ENCODE measurements at regions not wholly inside any gene's neighbourhood (a gene's known extent, or its start where the extent isn't known, plus 50 kb on each side); places are given as distances from the start of the nearest gene placed in this dataset.

DNA sequence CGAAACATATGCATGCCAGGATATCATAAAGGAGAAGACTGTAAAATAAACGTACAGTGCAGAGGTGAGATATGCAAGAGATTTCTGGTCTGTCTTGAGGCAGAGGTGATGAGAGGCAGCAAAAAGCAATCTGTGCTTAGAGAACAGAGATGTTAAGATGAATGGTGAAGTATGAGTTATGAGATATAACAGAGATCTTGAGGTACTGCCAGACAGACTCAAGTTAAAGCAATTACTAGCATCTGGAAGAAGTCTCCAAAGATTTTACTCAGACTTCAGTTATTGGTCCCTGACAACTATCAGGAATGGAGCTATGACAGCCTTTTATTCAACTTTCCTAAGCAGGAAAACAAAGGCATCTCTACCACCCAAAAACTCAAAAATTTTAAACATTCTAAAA is 122.8 kb upstream of the DST start:
- no peak for DNase-seq

- DNase-seq: no peak
Measured at GRCh38 chr6:56764081-56764566, 121.4 kb upstream of the DST start.

GRCh38 chr6:56761651-56762050 is 119.0 kb upstream of the DST start:
- no peak for DNase-seq

- DNase-seq: no peak
Measured at GRCh38 chr6:56760842-56761241, 118.2 kb upstream of the DST start.

- DNase-seq: no peak
Measured at GRCh38 chr6:56759521-56759920, 116.8 kb upstream of the DST start.

GRCh38 chr6:56758553-56758952 is 115.9 kb upstream of the DST start:
- no peak for DNase-seq

- DNase-seq: no peak
Measured at GRCh38 chr6:56758120-56758519, 115.4 kb upstream of the DST start.

DNA sequence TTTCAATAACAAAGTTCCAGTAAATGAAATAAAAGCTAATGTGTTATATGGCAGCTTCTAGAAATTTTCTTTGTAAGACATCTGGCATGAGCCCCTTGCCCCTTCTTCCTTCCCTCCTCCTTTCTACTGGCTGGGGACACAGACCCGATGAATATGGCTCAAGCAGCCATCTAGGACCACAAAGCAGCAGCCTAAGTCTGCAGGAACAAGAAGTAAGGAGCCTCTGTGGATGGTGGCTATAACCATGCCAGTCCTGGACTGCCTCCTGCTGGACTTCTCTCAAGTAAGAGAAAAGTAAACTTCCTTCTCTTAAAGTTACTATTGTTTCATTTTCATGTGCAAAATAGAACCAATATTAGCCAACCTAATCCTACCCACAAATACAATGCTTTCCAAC is 114.9 kb upstream of the DST start:
- no peak for DNase-seq

- no peak for DNase-seq
Measured at GRCh38 chr6:56756791-56757587, 114.3 kb upstream of the DST start.

GRCh38 chr6:56756219-56756789 is 113.6 kb upstream of the DST start:
- no peak for DNase-seq

GRCh38 chr6:56755040-56755439 is 112.4 kb upstream of the DST start:
- no peak for DNase-seq

DNA sequence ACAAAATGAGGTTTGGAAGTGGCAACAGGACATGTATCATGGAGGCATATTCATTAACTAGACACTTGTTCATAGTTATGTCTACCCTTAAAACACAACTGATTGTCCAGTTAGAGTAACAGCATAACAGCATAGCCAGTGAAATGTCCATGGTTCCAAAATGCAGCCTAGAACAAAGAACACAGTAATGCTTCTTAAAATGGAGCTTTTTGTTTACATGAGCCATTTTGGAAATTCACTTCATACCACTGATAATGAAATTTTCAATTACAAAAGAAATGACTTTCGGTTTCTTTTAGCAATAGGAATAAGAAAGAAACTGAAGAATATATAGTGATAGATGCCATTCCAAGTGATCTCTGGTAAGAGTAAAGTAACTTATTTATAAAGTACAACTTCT is 111.1 kb upstream of the DST start:
- DNase-seq: no peak

DNA sequence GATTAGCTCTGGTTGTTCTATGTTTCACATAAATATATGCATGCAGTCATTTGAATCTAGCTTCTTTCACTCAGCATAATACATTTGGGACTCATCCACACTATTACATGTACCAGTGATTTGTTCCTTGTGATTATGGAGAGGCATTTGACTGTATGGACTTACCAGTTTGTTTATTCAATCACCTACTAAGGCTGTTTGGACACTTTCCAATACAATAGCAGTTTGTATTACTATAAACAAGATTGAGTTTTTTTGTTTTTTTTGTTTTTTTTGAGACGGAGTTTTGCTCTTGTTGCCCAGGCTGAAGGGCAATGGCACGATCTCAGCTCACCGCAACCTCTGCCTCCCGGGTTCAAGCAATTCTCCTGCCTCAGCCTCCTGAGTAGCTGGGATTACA is 109.8 kb upstream of the DST start:
- DNase-seq: no peak

DNA sequence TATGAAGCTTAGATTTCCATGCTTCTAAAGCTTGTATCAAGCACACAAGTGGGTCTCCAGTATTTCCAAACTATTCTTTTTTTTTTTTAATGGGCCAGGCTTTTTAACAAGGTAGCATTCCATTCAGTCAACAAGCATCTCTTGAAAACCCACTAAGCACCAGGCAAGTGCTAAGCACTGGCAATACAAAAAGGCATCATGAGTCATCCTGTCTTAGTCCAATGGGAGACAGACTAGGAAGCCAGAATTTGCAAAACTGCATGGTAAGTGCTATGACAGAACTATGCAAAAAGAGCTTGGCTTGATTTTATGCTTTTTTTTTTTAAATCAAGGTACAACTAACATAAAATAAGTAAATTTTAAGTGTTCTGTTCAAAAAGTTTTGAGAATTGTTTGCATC is 109.3 kb upstream of the DST start:
- no peak for DNase-seq

- no peak for DNase-seq
Measured at GRCh38 chr6:56751604-56752003, 108.9 kb upstream of the DST start.

DNA sequence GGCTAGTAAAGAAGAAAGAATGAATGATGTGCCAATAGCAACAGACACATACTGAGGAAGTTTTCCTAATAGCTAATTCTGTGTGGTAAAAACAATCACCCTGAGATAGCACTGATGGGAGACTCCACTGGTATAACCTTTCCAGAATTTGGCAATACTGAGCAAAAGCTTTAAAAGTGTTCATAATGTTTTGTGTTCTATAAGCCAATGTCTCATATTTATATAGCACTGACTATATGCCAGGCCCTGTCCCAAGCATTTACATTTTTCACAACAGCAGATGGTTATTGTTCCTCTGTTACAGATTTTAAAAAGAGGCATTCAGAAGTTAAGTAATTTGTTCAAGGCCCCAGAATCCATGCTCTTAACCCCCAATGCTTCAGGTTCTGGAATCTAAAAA is 108.0 kb upstream of the DST start:
- DNase-seq: no peak

DNA sequence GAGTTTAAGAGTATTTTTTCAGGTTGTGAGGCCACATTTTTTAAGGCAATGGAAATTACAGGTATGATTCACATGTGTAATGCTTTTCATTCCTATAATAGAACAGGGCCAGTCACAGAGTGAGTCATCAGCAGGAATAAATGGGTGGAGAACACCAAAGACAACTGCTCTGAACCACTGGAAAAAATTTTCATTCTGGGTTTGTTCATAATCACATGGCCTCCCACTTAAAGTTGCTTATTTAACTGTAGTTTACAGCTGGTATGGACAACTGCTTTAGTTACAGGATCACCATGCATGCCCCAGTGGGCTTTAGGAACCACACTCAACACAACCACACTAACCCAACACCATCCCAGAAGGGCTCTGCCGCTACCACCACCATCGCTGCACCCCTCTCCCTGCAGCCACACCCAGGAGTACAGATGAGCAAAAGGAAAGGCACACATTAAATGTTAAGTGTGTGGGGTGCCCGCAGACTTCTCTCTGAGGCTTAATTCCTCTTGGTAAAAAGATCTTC is 107.0 kb upstream of the DST start:
- no peak for DNase-seq

- no peak for DNase-seq
Measured at GRCh38 chr6:56746767-56747504, 104.2 kb upstream of the DST start.

DNA sequence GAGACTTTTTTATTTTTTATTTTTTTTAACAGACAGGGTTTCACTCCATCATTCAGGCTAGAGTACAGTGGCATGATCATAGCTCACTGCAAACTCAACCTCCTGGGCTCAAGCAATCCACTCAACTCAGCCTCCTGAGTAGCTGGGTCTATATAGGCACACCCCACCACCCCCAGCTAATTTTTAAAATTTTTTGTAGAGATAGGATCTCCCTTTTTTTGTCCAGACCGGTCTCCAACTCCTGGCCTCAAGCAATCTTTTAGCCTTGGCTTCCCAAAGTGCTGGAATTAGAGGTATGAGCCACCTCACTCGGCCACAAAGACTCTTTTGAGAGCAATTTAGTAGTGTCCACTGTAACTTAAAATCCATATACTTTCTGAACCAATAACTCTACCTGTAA is 103.3 kb upstream of the DST start:
- no peak for DNase-seq

- DNase-seq: no peak
Measured at GRCh38 chr6:56745081-56745480, 102.4 kb upstream of the DST start.

GRCh38 chr6:56744528-56744927 is 101.8 kb upstream of the DST start:
- DNase-seq: no peak

DNA sequence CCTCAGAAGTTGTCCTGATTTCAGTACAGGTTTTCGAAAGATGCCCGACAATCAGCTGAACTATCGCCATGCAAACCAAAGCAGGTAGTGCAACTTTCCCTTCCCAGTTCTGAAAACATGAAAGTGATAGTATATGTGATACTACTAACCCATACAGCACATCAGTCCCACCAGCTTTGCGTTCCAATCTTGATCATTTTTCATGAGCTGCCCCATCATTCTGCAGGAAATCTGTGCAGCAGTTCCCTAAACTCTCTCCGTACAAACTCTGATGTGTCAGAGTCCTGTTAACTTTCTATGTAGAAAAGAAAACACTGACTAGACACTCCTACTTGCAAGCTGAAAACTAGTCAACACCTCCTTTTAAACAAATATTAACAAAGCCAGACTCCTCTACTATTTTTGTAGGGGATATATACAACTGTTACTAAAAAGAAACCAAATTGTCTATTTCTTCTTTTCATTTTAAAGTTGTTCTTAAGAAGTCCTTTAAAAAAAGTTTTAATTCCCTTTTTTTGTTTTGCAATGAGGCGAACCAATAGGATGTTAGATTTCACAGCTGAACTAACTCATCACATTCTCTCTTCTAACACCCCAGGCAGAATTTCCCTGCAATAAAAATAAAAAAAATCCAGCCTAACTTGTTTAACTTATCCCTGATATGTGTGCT is 99.6 kb upstream of the DST start:
- no peak for DNase-seq

DNA sequence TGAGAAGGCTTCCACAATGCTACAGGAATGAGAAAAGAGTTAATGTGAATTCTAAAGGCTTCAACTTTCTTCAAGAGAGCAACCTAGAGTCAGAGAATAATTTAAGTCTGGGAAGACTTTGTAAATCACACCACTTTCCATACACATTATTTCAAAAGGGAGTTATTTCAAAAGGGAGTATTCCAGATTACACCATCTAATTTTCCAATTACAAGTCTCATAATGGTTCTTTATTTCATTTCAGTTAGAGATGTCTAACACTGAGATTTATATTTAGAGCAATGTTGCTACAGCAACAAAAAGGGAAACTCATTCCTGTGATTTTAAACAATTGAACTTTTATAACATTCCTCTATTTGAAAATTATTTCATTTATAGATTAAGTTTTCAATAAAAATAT is 98.8 kb upstream of the DST start:
- DNase-seq: no peak
